HG02763 (cell line): ENCODE measurements at regions not wholly inside any gene's neighbourhood (a gene's known extent, or its start where the extent isn't known, plus 50 kb on each side); places are given as distances from the start of the nearest gene placed in this dataset.
"Not testable (repeated sequence)": the region's sequence is repeated elsewhere in the genome, so short reads cannot be mapped to it uniquely, and the experiment has no call there.

Source experiments
- ATAC-seq: cut with Tn5 transposase; IDR thresholded peaks from one replicate; pipeline ENCODE4 v1.9.1; 2021; ENCODE audit warnings: mild to moderate bottlenecking, moderate library complexity; ENCODE audit not compliant: unreplicated experiment

DNA sequence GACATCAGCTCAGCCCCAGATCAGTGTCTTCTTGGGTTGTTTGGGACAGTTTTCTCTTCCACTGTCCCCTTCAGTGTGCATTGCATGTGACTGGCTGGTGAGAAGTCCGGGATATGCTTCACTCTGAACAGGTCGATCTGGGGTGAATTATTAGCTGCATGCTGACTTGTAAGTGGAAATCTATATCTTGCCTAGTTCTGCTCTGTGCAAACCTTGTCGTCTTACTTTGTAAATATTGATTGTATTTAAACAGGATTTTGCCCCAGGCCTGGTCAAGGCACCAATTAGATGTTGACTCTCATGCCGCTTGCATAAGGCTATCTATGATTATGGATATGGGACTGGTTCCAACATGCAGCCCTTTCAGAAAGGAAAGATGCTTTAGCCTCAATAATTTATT, 669.7 kb downstream of the TYW1 start:
- not testable (repeated sequence) for ATAC-seq

GRCh38 chr7:67671006-67671548, 674.4 kb downstream of the TYW1 start:
- no peak for ATAC-seq

- no peak for ATAC-seq
These were observed 677.2 kb downstream of the TYW1 start for GRCh38 chr7:67673861-67674260.

DNA sequence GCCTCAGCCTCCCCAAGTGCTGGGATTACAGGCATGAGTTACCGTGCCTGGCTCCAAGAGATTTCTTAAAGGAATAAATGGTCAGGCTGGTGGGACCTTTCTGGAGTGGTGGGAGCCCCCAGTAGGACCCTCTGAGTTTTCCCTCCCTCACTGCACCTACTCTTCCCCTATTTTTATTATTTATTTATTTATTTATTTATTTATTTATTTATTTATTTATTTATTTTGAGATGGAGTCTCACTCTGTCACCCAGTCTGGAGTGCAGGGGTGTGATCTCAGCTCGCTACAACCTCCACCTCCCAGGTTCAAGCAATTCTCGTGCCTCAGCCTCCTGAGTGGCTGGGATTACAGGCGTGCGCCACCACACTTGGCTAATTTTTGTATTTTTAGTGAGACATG, 678.2 kb downstream of the TYW1 start:
- ATAC-seq = not testable (repeated sequence)

DNA sequence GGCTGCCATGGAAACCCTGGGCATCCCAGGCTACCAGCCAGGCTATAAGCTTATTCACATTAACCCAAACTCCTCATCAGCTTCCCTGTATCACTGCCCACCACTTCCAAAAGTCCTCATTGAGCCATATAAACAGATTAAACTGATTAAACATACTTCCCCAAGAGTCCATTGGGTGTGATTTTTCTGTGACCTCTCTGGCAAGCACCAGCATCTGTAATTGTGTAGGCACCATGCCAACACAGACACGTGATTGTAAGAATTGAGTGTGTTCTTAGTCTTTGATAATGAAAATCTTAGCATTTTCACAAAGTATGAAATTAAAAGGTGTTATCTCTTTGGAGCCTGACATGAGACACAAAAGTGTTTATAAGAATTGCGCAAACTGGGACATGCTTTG, 679.3 kb downstream of the TYW1 start:
- no peak for ATAC-seq

- no peak for ATAC-seq
These were observed 681.8 kb downstream of the TYW1 start for GRCh38 chr7:67678419-67678818.

GRCh38 chr7:67683628-67684027, 687.0 kb downstream of the TYW1 start:
- ATAC-seq = no peak

GRCh38 chr7:67690700-67691099, 694.1 kb downstream of the TYW1 start:
- no peak for ATAC-seq

- ATAC-seq = no peak
These were observed 695.8 kb downstream of the TYW1 start for GRCh38 chr7:67692425-67692824.

- no peak for ATAC-seq
These were observed 699.5 kb downstream of the TYW1 start for GRCh38 chr7:67696124-67696523.

GRCh38 chr7:67696878-67697277, 700.2 kb downstream of the TYW1 start:
- no peak for ATAC-seq

- ATAC-seq = no peak
These were observed 701.7 kb downstream of the TYW1 start for GRCh38 chr7:67698354-67698753.

DNA sequence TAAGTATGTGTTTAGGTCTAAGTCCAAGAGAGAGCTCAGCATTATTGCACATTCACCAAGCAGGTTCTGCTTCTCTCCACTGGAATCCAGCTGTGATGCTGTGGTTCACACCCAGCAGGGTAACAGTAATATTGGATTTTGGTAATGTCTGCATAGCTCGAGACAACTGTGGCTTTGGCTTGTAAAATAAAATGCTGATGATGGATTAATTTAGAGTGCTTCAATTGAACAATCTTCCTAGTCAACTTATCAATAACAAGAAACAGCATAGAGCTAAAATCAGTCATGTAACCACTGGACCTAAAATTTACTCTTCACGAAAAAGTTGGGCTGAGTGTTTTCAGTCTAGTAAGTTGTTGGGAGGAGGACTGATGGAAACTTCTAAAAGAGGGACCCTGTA, 709.2 kb downstream of the TYW1 start:
- ATAC-seq = no peak

DNA sequence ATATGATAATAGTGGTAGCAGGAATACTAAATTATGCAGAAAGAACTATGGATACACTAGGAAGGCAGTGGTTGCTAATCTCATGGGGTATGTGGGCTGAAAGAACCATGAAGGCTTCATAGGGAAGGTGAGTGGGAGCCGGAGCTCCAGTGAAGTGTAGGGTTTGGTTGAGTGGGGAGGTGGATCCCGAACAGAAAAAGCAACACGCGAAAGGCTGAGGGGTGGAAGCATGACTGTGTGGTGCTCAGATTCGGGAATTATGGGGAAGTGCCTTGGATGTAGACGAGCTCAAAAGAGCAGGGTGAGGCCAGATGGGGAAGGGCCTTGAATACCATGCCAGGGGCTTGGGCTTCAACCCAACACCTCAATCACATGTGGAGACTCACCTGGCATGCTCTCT, 715.1 kb downstream of the TYW1 start:
- ATAC-seq = no peak

DNA sequence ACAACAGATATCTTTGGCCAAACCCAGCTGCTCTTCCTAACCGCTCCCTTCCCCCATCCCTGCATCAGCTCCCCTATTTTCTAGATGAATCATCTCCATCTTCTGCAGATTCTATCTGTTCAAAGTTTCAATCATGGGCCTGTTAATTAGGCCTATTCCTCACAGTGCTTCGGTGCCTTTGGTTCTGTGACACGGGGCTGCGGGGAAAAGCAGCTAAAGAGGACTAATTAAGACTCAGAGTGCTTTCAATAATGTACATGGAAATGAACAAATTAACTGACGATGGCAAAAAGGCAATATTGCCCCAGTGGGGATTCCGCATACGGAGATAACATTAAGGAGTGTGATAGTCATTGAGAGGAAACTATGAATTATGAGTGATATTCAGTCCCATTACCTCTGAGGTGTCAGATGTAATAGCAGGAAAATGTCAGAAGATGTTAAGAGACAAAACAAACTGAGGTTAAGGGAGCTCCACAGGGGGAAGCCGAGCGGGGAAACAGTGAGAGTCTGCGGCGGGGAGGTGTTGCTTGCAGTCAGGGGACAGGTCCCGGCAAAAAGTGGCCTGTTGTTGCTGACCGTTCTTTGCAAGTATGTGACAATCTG, 716.9 kb downstream of the TYW1 start:
- ATAC-seq = no peak

DNA sequence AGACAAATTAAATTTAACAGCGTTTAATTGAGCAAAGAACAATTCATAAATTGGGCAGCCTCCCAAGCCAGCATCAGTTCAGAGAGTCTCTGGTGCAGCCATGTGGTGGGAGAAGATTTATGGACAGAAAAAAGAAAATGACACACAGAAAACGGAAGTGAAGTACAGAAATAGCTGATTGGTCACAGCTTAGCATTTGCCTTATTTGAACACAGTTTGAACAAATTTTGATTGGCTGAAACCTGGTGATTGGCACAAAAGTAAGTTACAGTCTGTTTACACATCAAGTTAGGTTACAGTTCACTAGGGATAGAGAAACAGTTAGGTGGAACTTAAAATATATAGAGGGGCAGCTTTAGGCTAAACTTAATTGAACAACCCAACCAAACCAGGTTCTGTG, 720.1 kb downstream of the TYW1 start:
- no peak for ATAC-seq

- no peak for ATAC-seq
These were observed 727.0 kb downstream of the TYW1 start for GRCh38 chr7:67723591-67723990.

- no peak for ATAC-seq
These were observed 727.8 kb downstream of the TYW1 start for GRCh38 chr7:67724435-67724834.

DNA sequence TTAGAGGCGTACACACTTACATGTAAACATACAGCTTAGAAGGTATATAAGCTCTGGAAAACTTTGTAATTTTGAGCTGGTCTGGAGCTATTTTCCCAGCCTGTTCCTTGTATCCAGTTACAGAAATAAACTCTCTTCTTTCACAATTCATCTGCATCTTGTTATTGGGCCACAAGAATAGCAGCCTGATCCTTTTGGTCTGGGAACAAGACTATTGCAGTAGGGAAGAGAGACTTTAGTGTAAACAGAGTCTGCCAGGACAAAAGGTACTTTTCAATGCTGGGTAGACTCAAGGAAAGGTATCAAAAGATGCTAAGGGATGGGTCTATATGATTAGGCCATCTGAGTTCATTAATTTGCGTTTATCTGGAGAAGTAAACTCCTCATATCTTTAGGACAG, 728.3 kb downstream of the TYW1 start:
- no peak for ATAC-seq

GRCh38 chr7:67725423-67725822, 728.8 kb downstream of the TYW1 start:
- ATAC-seq = no peak

DNA sequence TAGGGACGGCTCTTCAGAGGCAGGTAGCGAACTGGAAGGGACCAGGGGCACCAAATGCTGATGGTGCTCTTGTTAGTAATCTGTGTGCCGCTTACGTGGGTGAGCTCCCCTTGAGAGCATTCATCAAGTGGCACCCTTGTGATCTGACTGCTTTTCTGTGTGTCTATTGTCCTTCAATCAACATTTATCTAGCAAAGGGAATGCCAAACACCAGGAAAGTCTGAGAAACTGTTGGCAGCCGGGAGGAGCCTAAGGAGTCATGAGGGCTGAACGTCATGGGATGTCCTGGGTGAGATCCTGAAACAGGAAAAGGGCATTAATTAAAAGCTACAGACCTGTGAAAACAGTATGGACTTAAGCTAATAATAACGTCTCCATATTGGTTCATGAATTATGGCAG, 733.1 kb downstream of the TYW1 start:
- ATAC-seq = no peak

DNA sequence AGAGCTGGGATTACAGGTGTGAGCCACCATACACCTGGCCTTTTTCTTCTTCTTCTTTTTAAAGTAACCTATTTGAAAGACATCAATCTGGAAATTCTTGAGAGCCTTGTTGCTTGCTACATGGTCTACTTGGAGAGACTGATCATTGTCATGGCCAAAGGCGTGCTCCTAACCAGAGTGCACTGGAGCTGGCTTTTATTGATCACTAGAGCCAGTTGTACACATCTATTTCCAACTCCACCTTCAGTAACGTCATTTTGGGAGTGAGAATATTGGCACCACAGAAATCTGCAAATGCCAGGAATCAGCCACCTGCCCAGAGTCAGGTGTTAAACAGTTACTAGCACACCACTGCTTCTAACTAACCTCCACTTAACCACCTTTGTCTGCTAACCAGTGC, 735.1 kb downstream of the TYW1 start:
- no peak for ATAC-seq

- ATAC-seq = no peak
These were observed 736.3 kb downstream of the TYW1 start for GRCh38 chr7:67732898-67733297.
